Right kidney (tissue), 1 donor: ENCODE measurements at regions not wholly inside any gene's neighbourhood (a gene's known extent, or its start where the extent isn't known, plus 50 kb on each side); places are given as distances from the start of the nearest gene placed in this dataset.

Source experiments
- DNase-seq: peaks from one replicate; pipeline ENCODE4 v3.0.0-alpha.2; 2016

DNA sequence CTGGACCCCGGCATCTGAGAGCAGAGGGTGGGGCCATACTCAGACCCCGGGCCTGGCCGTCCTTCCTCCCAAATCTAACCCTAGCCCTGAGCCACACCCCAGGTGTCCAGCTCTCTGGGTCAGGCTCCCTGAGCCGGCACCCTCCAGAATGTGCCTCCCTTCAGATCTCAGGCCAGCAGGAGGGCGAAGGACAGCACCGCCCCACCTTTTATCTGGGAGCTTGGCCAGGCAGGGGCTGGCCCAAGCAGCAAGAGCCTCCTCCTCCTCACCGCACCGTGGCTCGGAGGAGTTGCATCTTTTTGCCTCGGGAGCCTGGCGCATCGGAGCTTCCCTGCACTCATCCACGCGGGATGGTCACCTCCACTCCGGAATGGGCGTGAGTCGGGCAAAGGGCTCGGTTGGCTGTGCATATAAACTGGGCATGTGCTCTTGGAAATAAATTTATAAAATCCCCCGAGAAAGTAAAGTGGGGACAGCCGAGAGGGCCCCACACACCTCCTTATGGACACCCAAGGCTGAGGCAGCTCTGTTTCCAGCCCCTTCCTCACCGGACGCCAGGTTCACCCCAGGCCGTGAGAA lies 69.1 kb upstream of the CTDP1 start:
- no peak for DNase-seq

DNA sequence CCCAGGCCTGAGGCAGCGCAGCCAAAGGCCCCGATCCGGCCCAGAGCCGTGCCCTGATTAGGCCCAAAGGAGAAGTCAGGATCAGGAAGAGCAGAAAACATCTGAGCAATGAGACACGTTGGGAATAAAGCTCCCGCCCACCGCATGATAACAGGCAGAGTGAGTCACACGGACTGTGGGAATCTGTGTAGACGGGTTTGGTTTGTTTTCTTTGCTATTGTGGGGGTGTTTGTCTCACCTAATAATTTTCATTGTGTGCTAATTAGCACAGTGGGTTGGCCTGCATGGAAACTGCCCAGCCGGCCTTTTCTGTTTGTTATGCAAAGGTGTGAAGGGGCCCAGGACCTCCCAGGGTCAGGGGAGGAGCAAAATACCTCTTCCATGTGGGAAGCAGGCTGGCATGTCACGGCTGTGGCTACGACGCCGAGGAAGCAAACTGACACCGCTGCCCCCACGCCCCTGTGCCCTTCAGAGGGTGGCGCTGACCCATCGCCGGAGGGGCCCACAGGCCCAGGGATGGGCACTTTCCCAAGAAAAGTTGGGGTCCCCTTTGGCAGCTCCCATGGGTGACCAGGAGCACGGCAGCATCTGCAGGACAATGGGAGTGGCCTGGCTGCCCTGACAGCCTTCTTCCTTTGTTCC lies 68.4 kb upstream of the CTDP1 start:
- DNase-seq = no peak

DNA sequence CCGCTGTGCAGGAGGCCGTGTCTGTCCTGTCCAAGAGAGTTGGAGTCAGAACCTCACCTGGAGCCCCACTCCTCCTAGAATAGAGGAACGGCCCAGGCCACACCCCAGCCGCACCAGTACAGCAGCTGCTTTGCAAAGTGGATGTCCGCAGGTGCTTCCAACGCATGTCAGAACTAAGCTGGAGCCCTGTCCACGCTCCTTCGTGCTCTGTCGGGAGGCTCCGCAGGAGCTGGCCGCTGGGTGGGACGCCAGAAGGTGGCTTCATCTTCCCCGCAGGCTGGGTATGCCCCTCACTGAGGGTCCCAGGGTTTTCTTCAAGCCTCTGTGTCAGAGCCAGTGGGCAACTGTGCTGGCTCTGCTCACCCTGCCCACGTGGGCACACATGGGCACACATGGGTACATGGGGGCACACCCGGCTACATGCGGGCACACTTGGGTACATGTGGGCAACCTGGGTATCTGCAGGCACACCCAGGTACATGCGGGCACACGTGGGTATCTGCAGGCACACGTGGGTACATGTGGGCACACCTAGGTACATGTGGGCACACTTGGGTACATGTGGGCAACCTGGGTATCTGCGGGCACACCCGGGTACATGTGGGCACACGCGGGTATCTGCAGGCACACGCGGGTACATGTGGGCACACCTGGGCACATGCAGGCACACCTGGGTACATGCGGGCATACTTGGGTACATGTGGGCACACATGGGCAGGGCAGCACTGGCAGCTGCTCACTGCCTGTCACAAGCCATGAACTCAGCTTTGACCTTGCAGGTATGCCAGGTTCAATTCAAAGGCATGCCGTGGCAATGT lies 67.1 kb upstream of the CTDP1 start:
- no peak for DNase-seq

DNA sequence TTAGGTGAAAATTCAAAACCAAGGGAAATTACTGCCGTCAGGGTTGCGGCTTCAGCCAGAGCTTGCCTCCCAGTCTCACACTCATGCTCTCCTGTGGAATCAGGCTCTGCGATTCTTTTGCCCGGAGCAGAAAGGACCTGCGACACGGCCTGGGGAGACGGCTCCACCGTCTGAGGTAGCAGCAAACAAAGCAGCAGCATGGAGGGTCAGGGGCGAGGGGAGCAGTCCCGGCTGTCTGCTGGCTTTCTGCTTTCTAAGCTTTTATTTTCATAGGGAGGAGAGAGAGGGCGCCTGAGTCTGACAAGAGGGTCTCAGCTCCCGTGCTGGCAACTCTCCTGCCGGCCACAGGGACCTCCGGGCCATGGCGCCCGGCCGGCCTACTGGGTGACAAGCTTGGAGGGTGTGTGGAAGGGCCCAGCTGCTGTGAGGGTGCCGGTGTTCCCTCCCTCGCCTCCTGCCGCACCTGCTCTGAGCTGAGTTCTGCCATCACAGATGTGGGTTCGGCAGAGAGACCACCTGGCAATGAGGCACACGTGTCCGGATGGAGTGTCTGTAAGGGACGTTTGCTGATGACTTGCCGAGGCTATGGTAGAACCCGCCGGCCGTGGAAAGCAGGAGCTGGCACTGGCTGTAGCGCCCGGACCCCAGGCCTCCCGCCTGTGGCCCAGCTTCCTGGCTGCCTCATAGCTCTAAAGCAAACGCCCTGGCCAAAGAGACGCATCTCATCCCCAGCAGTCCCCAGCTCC lies 66.2 kb upstream of the CTDP1 start:
- DNase-seq = no peak

DNA sequence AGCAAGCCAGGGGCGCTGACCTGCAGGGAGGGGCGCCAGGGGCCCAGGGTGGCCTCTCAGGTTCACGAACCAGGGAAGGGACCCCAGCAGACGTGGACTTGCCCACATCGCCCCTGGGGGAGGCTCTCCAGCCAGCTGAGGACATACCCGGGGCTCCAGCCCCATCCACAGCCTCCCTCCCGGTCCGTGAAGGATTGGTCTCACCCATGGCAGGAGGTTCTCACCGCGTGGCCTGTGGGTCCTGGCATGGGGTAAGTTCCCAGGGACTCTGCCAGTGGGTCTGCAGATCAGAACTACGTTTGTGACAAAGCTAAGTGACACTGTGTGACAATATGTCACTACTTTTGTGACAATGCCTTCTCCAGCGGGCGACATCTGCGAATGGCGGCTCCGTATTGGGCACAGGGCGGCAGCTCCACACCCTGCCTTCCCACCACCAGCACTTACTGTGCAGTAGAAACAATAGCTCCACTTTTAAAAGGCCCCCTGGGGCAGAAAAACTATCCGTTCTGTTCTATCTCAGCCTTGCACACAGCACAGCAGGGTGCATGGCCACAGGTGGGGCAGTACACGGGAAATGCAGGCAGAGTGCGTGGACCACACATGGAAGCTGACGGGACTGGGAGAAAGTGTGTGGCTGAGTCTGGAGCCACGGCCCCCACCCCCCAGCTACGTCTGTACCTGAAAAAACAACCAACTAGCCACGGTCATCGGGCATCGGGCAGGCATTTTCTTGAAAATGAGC lies 65.2 kb upstream of the CTDP1 start:
- no peak for DNase-seq

DNA sequence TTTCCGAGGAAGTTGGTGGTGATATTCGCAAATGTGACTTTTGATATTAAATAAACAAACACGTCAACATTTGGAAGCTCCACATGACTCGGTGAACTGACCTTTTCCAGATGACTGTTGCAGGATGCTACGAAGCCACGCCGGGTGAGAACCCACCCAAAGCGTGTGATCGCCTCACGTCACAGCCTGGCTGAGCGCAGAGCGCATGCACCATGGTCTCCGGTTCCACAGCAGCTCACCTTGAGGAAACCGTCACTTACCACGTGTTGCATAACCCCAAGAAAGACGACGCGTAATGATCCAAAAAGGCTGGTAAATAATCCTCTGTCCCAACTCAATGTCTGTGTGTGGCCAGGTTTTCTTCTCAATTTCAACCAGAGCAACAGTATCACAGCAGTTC lies 64.5 kb upstream of the CTDP1 start:
- no peak for DNase-seq

DNA sequence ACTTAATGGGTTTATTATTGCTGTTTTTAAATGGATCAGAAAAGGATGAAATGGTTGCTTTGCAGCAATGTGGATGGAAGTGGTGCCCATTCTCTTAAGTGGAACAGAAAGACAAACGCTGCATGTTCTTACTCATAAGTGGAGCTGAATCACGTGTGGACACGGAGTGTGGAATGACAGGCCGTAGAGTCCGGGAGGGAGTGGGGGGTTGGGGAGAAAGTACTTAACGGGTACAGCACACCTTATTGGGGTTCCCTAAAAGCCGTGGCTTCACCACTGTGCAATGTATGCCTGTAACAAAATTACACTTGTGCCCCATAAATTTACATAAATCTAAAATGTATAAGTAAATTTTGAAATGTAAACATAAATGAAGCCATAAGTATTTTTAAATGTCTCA lies 64.0 kb upstream of the CTDP1 start:
- DNase-seq = no peak

DNA sequence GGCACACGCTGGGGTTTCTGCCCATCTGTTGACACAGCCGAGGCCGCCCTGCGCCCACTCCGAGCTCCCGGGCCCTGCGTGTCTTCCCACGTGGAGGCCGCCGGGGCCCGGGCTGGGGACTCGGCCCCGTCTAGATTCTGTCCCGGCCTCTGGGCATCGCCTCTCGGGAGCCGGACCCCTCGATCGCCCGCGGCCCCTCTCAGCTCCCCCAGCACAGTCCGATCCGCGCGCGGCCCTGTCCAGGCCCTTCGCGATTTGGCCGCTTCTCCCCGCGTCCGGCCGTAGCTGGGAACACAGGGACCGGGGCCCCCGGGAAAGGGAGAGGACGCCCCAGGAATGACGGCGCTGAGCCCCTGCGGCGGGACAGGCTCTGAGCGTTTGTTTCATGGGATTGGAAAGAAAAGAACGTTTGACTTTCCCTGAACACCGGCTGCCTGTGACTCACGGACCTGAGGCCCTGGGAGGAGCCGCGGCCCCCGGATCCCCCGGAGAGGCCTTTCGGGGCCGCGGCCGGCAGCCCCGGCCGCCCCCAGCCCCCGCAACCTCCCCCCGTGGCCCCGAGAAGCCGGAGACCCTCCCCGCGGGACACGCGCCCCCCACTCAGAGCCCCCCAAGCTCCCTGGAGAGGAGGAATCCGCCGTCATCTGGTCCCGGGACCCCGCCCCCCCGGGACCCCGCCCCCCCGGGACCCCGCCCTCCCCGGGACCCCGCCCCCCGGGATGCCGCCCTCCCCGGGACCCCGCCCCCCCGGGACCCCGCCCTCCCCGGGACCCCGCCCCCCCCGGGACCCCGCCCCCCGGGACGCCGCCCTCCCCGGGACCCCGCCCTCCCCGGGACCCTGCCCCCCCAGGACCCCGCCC lies 62.7 kb upstream of the CTDP1 start:
- no peak for DNase-seq

DNA sequence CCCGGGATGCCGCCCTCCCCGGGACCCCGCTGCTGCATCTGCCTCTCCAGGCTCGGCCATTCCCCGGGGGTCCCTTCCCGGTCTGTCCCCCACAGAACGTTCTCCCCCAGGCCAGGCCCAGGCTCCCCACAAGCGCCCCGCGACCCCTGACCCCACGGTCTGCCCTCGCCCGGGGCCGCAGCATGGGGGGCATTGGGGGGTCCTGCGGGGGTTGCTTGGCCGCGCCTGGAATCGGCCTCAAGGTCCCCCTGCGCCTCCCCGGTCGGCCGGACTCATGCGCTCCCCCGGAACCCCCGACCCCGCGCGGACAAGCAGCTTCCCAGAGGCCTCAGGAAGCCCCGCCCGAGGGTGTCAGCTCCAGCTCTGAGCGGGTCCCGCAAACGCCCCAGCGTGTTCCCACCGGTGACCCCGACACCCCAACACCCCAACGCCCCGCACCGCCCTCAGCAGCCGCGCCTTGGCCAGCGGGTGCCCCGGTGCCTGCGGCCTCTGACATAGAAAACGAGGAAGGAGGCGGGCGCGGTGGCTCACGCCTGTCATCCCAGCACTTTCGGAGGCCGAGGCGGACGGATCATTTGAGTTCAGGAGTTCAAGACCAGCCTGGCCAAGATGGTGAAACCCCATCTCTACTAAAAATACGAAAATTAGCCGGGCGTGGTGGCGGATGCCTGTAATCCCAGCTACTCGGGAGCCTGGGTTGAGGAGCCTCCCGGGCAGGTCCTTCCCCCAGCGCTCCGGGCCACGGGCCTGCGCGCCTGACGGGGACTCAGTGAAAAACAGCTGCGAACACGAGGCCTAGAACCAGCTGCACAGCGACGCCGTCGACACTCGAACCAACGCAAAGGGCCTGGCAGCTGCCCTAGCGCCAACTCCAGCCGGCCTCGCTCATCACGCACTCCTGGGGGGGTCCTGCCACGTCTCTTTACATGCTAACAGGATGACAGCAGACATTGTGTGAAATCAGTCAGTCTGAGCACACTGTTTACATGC lies 61.8 kb upstream of the CTDP1 start:
- no peak for DNase-seq

DNA sequence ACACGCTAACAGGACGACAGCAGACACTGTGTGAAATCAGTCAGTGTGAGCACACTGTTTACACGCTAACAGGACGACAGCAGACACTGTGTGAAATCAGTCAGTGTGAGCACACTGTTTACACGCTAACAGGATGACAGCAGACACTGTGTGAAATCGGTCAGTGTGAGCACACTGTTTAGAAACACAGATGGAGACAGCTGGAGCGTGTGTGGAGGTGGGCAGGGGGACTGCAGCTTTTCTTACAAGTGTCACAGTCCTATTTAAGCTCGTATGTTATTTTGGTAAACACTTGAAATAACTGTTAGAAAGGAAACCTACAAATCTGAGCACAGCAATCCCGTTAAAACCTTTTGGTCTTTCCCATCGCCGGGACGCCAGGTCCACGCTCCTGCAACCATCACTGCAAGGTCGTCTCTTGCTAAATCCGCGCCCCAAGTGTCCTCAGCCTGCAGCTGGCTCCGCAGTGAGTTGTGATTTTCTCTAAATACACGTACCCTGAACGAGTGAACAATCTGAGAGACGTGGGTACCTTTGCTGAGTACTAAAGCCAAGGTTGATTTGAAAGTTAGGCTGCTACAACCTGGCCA lies 58.9 kb upstream of the CTDP1 start:
- no peak for DNase-seq

DNA sequence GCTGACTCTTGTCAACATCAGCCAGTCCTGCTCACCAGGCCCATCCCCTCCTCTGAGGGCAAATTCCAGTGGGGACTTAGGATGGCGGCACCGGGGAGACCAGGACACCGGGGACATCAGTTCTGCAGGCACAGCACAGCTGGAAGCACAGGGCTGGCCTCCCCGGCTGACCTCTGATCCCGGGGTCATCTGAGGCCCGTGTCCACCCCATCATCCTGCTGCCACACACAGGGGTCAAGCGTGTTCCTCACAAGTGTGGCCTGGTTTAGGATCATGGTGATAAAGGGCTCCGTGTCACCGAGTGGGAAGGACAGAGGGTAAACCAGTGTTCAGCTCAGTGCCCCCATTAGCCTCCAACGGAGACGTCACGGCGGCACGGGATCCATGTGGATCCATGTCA lies 58.1 kb upstream of the CTDP1 start:
- no peak for DNase-seq

DNA sequence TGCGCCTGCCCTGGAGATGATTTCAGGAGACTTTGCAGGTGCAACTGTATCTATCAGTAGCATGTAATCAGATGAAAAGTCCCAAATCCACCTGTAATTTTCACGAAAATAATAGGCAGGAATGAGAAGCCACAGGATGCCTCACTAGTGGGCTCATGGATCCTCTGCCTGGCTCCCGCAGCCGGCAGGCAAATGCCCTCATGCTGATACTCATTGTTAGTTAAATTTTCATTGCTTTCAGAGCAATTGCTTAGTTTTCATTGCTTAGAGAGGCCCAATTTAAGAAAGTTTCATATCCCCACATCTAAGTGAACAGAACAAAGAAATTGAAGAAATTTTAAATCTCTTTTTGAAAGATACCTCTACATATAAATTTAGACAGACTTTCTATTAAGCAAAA lies 57.6 kb upstream of the CTDP1 start:
- no peak for DNase-seq

DNA sequence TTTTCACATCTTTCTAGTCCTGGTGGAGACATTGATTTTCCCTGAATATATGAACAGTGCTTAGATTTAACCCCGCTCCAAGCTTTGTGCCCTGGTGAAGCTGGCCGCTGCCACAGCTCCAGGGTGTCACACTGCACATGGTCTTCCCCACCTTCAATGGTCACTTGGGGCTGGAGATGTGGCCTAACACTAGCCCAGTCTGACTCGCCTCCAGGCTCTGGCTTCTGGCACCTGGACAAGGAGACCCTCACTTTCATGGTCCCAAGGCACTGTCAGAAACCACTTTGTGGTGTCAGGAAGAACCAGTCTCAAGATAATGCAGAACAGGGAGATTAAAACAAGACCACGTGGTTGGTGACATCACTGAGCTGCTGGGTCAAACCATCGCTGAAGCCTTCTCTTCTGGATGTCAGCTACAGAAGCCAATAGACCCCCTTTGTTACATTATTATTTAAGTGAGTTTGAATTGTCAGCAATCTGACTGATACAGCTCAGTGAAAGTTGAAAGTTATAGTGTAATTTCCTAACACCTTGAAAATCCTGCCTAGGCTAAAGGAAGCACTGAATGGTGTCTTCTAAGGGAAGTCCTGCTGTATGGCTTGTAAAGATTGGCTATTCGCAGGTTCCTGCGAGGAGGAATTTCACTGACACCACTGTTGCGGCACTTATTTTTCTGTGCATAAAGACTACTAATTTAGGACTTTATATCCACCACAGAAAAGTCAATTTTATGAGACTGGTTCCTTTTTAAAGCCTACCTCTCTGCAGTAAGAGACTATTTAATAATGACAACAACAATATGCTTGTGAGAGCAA lies 55.0 kb upstream of the CTDP1 start:
- no peak for DNase-seq

DNA sequence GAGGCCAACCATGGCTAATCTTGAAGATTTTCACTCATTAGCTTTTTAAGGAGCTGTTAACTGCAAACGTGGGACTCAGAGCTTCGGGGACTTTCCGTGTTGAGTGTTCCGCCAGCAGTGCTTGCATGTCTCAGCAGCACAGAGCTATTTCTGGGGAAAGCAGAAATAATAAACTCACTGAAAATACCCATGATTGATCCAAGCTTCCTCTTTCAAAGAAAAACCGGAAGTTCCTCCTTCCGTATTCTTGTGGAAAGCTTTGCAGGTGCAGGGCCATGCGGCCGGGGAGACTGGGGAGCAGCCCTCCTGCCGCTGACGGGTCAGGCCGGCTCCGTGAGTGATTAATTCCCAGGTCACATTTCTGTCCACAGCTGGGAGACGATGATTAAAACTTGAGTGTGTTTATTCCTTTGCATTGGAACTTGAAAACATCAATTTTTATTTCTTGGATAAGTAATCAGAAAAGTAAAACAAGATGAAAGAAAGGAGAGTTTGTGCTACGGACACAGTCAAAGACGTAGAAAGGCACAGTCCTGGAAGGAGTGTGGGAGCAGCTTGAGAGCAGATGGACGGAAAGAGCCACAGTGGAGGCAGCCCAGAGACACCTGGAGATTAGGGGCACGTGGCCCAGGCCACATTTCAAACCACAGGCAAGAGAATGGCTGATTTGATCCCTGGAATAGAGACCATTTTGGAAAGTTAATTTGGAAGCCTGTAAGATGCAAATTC lies 54.2 kb upstream of the CTDP1 start:
- no peak for DNase-seq

DNA sequence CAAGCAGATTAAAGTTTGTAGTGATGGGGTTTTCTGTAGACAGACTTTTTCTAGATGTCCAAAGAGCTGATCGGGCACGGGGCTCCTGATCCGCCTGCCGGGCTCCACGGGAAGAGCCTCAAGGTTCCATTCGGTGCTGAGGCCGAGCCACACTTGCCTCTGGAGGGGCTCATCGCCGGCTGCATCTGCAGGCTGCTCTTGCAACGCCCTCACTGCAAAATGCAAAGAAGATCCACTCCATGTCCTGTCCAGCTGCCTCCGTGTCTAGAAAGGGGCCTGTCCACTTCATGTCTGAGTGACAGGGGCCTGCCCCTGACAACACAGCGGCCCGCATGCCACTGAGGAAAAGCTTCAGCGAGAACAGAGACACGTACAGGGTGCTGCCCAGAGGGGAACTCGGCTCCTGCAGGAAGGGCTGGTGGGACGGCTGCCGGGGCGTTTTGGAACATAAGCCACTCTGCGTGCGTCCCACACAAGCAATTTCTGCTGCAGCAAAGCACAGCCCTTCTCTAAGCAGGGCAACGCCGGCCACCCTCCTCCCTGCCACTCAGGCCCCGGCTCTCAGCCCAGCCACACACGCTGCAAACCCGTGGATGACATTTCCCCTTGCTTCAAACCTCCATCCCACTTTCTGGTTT lies 53.6 kb upstream of the CTDP1 start:
- no peak for DNase-seq

DNA sequence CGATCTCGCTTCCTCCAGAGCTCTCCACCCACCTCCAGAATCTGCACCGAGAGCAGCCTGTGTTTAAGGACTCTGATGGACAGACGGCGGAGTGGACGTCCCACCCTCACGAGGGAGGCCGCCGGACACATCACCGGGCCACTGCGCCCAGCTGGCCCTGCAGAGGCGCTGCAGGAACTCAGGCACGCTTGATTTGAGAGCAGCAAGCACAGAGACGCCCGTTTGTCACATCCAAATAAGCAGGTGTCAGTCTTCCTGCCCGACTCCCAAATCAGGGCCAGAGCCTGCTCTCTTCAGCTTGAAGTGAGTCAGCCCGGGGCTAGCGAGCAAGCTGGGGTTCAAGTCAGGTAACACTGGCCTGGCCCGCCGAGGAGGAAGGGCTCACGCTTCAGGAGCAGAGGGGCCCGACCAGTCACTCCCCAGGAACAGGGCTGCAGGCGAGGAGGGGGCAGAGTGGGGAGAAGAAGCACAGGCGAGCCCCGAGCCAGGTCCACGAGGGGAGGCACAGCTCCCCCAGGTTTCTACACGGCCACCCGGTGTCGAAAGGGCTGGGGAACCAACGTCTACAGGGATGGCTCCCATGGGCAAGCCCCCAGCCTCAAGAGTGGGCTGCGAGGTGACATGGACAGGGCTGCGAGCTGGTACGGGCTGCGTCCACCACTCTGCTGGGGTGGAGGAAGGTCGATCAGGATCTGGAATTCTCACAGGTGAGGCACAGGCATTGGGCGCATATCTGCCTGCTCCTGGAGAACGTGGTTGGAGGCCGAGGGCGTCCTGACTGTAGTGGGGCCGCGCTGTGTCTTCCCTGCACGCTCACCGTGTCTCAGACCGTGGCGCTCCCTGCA lies 52.5 kb upstream of the CTDP1 start:
- no peak for DNase-seq
